Ishikawa (cell line): ENCODE measurements at regions not wholly inside any gene's neighbourhood (a gene's known extent, or its start where the extent isn't known, plus 50 kb on each side); places are given as distances from the start of the nearest gene placed in this dataset.

ENCODE experiments used
- CEBPB ChIP-seq: IDR thresholded peaks from 2 replicates; pipeline ENCODE4 v1.6.1; 2012
- CREB1 ChIP-seq: IDR thresholded peaks from 2 replicates; pipeline ENCODE4 v1.6.1; 2012; ENCODE audit warnings: low read depth
- EGR1 ChIP-seq: IDR thresholded peaks from 2 replicates; pipeline ENCODE4 v1.6.1; 2012
- EP300 ChIP-seq: IDR thresholded peaks from 2 replicates; pipeline ENCODE4 v1.6.1; 2012; ENCODE audit warnings: borderline replicate concordance
- FOXM1 ChIP-seq: IDR thresholded peaks from 2 replicates; pipeline ENCODE4 v1.6.1; 2012; ENCODE audit warnings: low read depth, borderline replicate concordance
- MAX ChIP-seq: IDR thresholded peaks from 2 replicates; pipeline ENCODE4 v1.6.1; 2012
- NFIC ChIP-seq: IDR thresholded peaks from 2 replicates; pipeline ENCODE4 v1.6.1; 2012
- RAD21 ChIP-seq: IDR thresholded peaks from 2 replicates; pipeline ENCODE4 v1.6.1; 2012; ENCODE audit warnings: low read depth
- REST ChIP-seq: IDR thresholded peaks from 2 replicates; pipeline ENCODE4 v1.6.1; 2012; ENCODE audit warnings: low read depth, mild to moderate bottlenecking
- TAF1 ChIP-seq: IDR thresholded peaks from 2 replicates; pipeline ENCODE4 v1.6.1; 2012; ENCODE audit warnings: low read depth, mild to moderate bottlenecking
- TCF12 ChIP-seq: IDR thresholded peaks from 2 replicates; pipeline ENCODE4 v1.6.1; 2012; ENCODE audit warnings: low read depth
- TEAD4 ChIP-seq: IDR thresholded peaks from 2 replicates; pipeline ENCODE4 v1.6.1; 2012
- USF1 ChIP-seq: IDR thresholded peaks from 2 replicates; pipeline ENCODE4 v1.6.1; 2012
- YY1 ChIP-seq: IDR thresholded peaks from 2 replicates; pipeline ENCODE4 v1.6.1; 2012; ENCODE audit warnings: low read depth
- ZBTB7A ChIP-seq: IDR thresholded peaks from 2 replicates; pipeline ENCODE4 v1.6.1; 2012; ENCODE audit warnings: low read depth

GRCh38 chr11:69959461-69959860 is 118.7 kb upstream of the ANO1 start:
- TF ChIP-seq EP300 (no peak), ZBTB7A (no peak)

GRCh38 chr11:69961738-69962137 is 116.4 kb upstream of the ANO1 start:
- TF ChIP-seq ZBTB7A (no peak), RAD21 (no peak), CEBPB (no peak), TCF12 (no peak), CREB1 (no peak), FOXM1 (no peak), EGR1 (no peak), MAX (no peak), YY1 (no peak), TAF1 (no peak), USF1 (no peak), TEAD4 (no peak), REST (no peak), NFIC (no peak), EP300 (no peak)

- TF ChIP-seq MAX (no peak), EGR1 (no peak), CEBPB (no peak), CREB1 (no peak), TEAD4 (no peak), RAD21 (no peak), USF1 (no peak)
Observed at GRCh38 chr11:69962152-69962551, 116.0 kb upstream of the ANO1 start.

- TF ChIP-seq RAD21 (no peak), EP300 (no peak), TEAD4 (no peak), MAX (no peak), ZBTB7A (no peak), CREB1 (no peak), TAF1 (no peak), USF1 (no peak)
Observed at GRCh38 chr11:69963533-69964246, 114.4 kb upstream of the ANO1 start.

GRCh38 chr11:69964247-69964643 is 113.9 kb upstream of the ANO1 start:
- TF ChIP-seq YY1 (no peak), TCF12 (no peak), CEBPB (no peak), RAD21 (no peak), USF1 (no peak), MAX (no peak), NFIC (no peak), CREB1 (no peak), ZBTB7A (no peak), REST (no peak), EGR1 (no peak), TEAD4 (no peak), FOXM1 (no peak), TAF1 (no peak)
